Ishikawa (cell line): ENCODE measurements at regions not wholly inside any gene's neighbourhood (a gene's known extent, or its start where the extent isn't known, plus 50 kb on each side); places are given as distances from the start of the nearest gene placed in this dataset.

Experiments
- CEBPB ChIP-seq: IDR thresholded peaks from 2 replicates; pipeline ENCODE4 v1.6.1; 2012
- REST ChIP-seq: IDR thresholded peaks from 2 replicates; pipeline ENCODE4 v1.6.1; 2012; ENCODE audit warnings: low read depth, mild to moderate bottlenecking
- TAF1 ChIP-seq: IDR thresholded peaks from 2 replicates; pipeline ENCODE4 v1.6.1; 2012; ENCODE audit warnings: low read depth, mild to moderate bottlenecking
- TCF12 ChIP-seq: IDR thresholded peaks from 2 replicates; pipeline ENCODE4 v1.6.1; 2012; ENCODE audit warnings: low read depth

DNA sequence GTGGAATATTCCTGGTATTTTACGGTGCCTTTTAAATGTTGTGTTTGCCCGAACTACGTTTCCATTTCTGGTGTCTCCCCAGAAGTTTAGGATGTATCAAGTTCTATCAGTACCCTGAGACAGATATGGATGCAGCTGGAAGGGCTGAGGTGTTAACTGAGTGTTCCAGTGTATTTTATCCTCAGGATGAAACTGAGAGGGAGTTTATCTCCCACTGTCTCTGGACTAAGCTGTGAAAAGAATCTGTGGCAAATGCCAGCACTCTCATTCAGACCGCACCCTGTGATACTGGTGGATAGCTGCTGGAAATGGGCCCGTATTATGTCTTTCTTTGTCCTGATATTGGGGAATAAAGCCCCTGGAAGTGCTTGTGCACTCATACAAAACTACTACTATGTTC, 887.2 kb upstream of the TYRP1 start:
- TF ChIP-seq CEBPB (no peak), TAF1 (no peak), REST (no peak), TCF12 (no peak)
